ENCODE measurements at regions not wholly inside any gene's neighbourhood (a gene's known extent, or its start where the extent isn't known, plus 50 kb on each side); places are given as distances from the start of the nearest gene placed in this dataset.

- DNase-seq, result no peak
- Histone ChIP-seq H3K36me3 (ENCODE audit: control insufficient read depth, insufficient read depth, low read length) (no peaks in the 10 kb centered on the region), H3K27ac (ENCODE audit: low read length) (no peak overlapping the region), H3K4me1 (ENCODE audit: control insufficient read depth, insufficient read depth, low read length) (peaks cover 7% of the 10 kb centered on the region), H3K9me3 (ENCODE audit: control insufficient read depth, low read depth, low read length) (no peaks in the 10 kb centered on the region), H3K4me3 (ENCODE audit: low read length) (no peak overlapping the region), H3K27me3 (ENCODE audit: control insufficient read depth, insufficient read depth, low read length) (no peaks in the 10 kb centered on the region)
- WGBS (ENCODE audit: insufficient coverage, low lambda C conversion rate), result no CpG with 5 or more reads among the region's 6 CpGs
Measured at GRCh38 chr18:33841221-33841967, 263.4 kb downstream of the ASXL3 start.

DNA sequence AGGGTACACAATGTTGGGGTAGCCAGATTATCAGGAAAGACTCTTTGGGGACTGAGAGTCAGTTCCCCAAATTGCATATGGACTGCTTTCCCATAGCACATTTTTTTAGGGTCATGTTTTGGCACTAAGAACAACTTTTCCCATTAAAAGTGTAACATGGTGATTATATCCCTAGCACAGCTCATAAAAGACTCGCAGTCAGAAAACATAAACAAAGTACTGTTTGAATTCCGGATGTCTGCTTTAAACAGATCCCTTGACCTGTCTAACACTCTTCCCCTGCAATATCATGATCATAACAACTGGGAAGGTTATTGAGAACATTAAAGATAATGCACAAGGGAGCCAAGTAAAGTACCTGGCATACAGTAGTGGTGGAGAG is 262.2 kb downstream of the ASXL3 start:
- no peak for DNase-seq
- Histone ChIP-seq H3K9me3 (ENCODE audit: control insufficient read depth, low read depth, low read length) (no peaks in the 10 kb centered on the region), H3K4me3 (ENCODE audit: low read length) (no peak overlapping the region), H3K4me1 (ENCODE audit: control insufficient read depth, insufficient read depth, low read length) (peaks cover 7% of the 10 kb centered on the region), H3K36me3 (ENCODE audit: control insufficient read depth, insufficient read depth, low read length) (no peaks in the 10 kb centered on the region), H3K27ac (ENCODE audit: low read length) (no peak overlapping the region), H3K27me3 (ENCODE audit: control insufficient read depth, insufficient read depth, low read length) (no peaks in the 10 kb centered on the region)
- 60% methylated on average over 1 of the region's 2 CpGs for WGBS (ENCODE audit: insufficient coverage, low lambda C conversion rate)

DNA sequence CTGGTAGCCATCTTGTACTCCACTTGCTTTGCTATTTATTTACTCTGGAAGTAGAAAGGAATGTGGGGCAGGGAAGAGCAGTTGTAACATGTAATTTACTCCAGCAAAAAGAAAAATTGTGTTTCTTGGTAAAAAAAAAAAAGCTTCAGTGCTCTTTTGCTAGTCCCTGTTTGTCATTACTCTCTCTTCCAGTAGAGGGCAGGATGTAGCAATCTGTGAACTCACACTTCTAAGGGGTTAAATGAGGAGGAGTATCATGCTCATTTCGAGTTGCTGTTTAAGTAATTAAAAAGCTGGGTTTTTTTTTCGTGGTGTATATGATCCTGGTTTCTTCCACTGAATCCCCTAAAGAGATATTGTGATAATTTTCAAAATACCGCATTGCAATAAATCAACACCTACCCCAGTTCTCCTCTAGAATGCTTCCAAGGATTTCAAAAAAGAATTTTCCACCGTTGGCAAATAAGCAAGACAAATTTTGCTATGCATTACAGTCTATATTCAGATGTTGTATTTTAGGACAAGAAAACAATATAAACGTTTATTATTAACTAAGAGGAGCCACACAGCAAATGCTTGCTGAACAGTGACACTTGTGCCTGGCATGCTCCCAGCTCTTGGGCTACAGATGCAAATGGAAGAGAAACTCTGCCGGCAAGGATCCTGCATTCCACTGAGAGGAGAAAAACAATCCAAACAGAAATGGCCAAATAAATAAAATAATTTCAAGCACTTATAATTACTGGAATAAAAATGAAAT is 261.6 kb downstream of the ASXL3 start:
- 0% methylated on average over 1 of the region's 6 CpGs for WGBS (ENCODE audit: insufficient coverage, low lambda C conversion rate)
- Histone ChIP-seq H3K4me1 (ENCODE audit: control insufficient read depth, insufficient read depth, low read length) (peaks cover 7% of the 10 kb centered on the region), H3K27me3 (ENCODE audit: control insufficient read depth, insufficient read depth, low read length) (no peaks in the 10 kb centered on the region), H3K36me3 (ENCODE audit: control insufficient read depth, insufficient read depth, low read length) (no peaks in the 10 kb centered on the region), H3K27ac (ENCODE audit: low read length) (peak overlapping the region; percentile 6), H3K4me3 (ENCODE audit: low read length) (peak overlapping the region; percentile 14), H3K9me3 (ENCODE audit: control insufficient read depth, low read depth, low read length) (no peaks in the 10 kb centered on the region)
- DNase-seq, result peak; percentile 50 to 78

- H3K36me3 ChIP-seq (ENCODE audit: control insufficient read depth, insufficient read depth, low read length), result no peaks in the 10 kb centered on the region
- DNase-seq, result no peak
- no peaks in the 10 kb centered on the region for H3K9me3 ChIP-seq (ENCODE audit: control insufficient read depth, low read depth, low read length)
- H3K4me3 ChIP-seq (ENCODE audit: low read length), result no peak overlapping the region
- no CpG with 5 or more reads among the region's 1 CpG for WGBS (ENCODE audit: insufficient coverage, low lambda C conversion rate)
- H3K27ac ChIP-seq (ENCODE audit: low read length), result no peak overlapping the region
- H3K27me3 ChIP-seq (ENCODE audit: control insufficient read depth, insufficient read depth, low read length), result no peaks in the 10 kb centered on the region
- H3K4me1 ChIP-seq (ENCODE audit: control insufficient read depth, insufficient read depth, low read length), result peaks cover 7% of the 10 kb centered on the region
Measured at GRCh38 chr18:33838054-33838453, 260.0 kb downstream of the ASXL3 start.

DNA sequence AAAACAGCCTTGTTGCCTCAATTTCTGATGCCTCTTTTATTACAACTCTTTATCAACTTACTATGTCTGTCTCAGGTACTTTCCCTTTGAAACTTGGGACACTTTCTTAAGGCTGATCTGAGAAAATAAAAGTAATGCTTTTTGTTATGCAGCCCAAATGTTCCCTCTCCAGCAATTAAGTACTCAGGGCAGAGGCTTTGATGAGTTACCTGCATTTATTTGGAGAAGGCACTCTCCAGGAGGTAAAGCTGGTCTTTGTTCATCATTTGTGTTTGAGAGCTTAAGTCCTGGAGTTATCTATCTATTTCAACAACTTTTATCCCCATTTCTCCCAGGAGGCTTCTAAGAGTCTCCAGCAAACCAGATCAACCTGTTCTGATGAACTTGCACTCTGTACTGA is 259.2 kb downstream of the ASXL3 start:
- peaks cover 7% of the 10 kb centered on the region for H3K4me1 ChIP-seq (ENCODE audit: control insufficient read depth, insufficient read depth, low read length)
- no peaks in the 10 kb centered on the region for H3K36me3 ChIP-seq (ENCODE audit: control insufficient read depth, insufficient read depth, low read length)
- DNase-seq, result peak in 1 of 2 donors; percentile 19
- no peak overlapping the region for H3K27ac ChIP-seq (ENCODE audit: low read length)
- H3K4me3 ChIP-seq (ENCODE audit: low read length), result no peak overlapping the region
- peaks cover under 1% of the 10 kb centered on the region for H3K9me3 ChIP-seq (ENCODE audit: control insufficient read depth, low read depth, low read length)
- no peaks in the 10 kb centered on the region for H3K27me3 ChIP-seq (ENCODE audit: control insufficient read depth, insufficient read depth, low read length)

DNA sequence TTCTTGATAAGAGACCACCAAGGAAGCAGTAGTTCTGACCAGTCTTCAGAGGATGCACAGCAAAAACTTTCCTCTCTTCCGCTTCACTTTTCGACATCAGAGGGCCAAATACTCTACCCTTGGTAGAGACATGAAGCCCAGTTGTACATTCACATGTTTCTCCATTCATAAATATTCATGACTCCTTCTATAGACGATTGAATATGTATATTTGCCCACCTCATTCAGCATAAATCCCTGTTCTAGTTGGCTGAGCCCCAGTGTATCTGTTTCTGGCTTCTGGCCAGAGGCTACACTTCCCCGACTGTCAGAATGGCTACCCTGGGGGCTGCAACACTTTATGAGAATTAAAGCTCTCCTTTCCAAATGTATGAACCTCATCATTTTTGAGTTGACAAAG is 258.5 kb downstream of the ASXL3 start:
- no CpG with 5 or more reads among the region's 4 CpGs for WGBS (ENCODE audit: insufficient coverage, low lambda C conversion rate)
- peaks cover 7% of the 10 kb centered on the region for H3K9me3 ChIP-seq (ENCODE audit: control insufficient read depth, low read depth, low read length)
- H3K27ac ChIP-seq (ENCODE audit: low read length), result no peak overlapping the region
- H3K27me3 ChIP-seq (ENCODE audit: control insufficient read depth, insufficient read depth, low read length), result no peaks in the 10 kb centered on the region
- no peak for DNase-seq
- no peak overlapping the region for H3K4me3 ChIP-seq (ENCODE audit: low read length)
- peaks cover 7% of the 10 kb centered on the region for H3K4me1 ChIP-seq (ENCODE audit: control insufficient read depth, insufficient read depth, low read length)
- no peaks in the 10 kb centered on the region for H3K36me3 ChIP-seq (ENCODE audit: control insufficient read depth, insufficient read depth, low read length)

DNA sequence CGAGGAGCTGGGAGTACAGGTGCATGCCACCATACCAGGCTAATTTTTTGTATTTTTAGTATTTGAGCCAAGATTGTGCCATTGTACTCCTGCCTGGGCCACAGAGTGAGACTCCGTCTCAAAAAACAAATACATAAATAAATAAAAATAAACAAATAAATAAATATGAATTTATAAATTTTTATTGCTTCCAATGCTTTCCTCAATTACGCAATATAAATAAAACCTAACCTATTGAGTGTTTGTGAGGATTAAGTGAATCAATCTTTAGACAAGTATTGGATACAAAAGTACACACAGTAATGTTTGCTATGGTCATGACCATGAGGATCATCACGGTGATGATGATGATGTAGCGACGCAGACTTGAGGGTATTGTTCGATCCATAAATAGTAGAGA is 257.4 kb downstream of the ASXL3 start:
- 85% methylated on average over 5 of the region's 7 CpGs for WGBS (ENCODE audit: insufficient coverage, low lambda C conversion rate)
- Histone ChIP-seq H3K27ac (ENCODE audit: low read length) (no peak overlapping the region), H3K9me3 (ENCODE audit: control insufficient read depth, low read depth, low read length) (peaks cover 9% of the 10 kb centered on the region), H3K27me3 (ENCODE audit: control insufficient read depth, insufficient read depth, low read length) (no peaks in the 10 kb centered on the region), H3K4me3 (ENCODE audit: low read length) (no peak overlapping the region), H3K36me3 (ENCODE audit: control insufficient read depth, insufficient read depth, low read length) (no peaks in the 10 kb centered on the region), H3K4me1 (ENCODE audit: control insufficient read depth, insufficient read depth, low read length) (peaks cover 7% of the 10 kb centered on the region)
- no peak for DNase-seq

DNA sequence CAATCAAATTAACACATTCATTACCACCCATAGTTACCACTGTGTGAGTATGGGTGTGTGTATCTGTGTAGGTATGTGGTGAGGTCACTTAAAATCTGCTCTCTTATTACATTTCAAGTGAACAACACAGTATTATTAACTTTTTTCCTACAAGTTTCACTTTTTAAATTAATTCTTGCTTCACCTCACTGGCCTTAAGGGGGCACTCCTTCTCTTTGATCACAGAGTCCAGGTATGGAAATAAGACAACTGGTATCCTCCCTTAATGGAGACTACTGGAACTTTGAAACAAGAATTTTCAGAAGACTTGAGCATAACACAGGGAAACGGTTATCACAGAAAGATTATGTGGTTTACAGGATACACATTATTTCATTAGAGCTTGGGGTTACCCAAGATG is 255.8 kb downstream of the ASXL3 start:
- Histone ChIP-seq H3K27me3 (ENCODE audit: control insufficient read depth, insufficient read depth, low read length) (no peaks in the 10 kb centered on the region), H3K36me3 (ENCODE audit: control insufficient read depth, insufficient read depth, low read length) (no peaks in the 10 kb centered on the region), H3K4me1 (ENCODE audit: control insufficient read depth, insufficient read depth, low read length) (peaks cover 2% of the 10 kb centered on the region), H3K4me3 (ENCODE audit: low read length) (no peak overlapping the region), H3K27ac (ENCODE audit: low read length) (no peak overlapping the region), H3K9me3 (ENCODE audit: control insufficient read depth, low read depth, low read length) (peaks cover 9% of the 10 kb centered on the region)
- no CpG with 5 or more reads among the region's 1 CpG for WGBS (ENCODE audit: insufficient coverage, low lambda C conversion rate)
- peak in 1 of 2 donors; percentile 5 for DNase-seq

GRCh38 chr18:33831424-33831823 is 253.4 kb downstream of the ASXL3 start:
- 44% methylated on average over 1 of the region's 1 CpG for WGBS (ENCODE audit: insufficient coverage, low lambda C conversion rate)
- H3K4me1 ChIP-seq (ENCODE audit: control insufficient read depth, insufficient read depth, low read length), result peaks cover 3% of the 10 kb centered on the region
- no peaks in the 10 kb centered on the region for H3K27me3 ChIP-seq (ENCODE audit: control insufficient read depth, insufficient read depth, low read length)
- no peak for DNase-seq
- no peaks in the 10 kb centered on the region for H3K36me3 ChIP-seq (ENCODE audit: control insufficient read depth, insufficient read depth, low read length)
- H3K9me3 ChIP-seq (ENCODE audit: control insufficient read depth, low read depth, low read length), result peaks cover 9% of the 10 kb centered on the region
- no peak overlapping the region for H3K27ac ChIP-seq (ENCODE audit: low read length)
- no peak overlapping the region for H3K4me3 ChIP-seq (ENCODE audit: low read length)

- Histone ChIP-seq H3K36me3 (ENCODE audit: control insufficient read depth, insufficient read depth, low read length) (no peaks in the 10 kb centered on the region), H3K4me1 (ENCODE audit: control insufficient read depth, insufficient read depth, low read length) (peaks cover 3% of the 10 kb centered on the region), H3K27ac (ENCODE audit: low read length) (no peak overlapping the region), H3K27me3 (ENCODE audit: control insufficient read depth, insufficient read depth, low read length) (no peaks in the 10 kb centered on the region), H3K9me3 (ENCODE audit: control insufficient read depth, low read depth, low read length) (peaks cover 9% of the 10 kb centered on the region), H3K4me3 (ENCODE audit: low read length) (no peak overlapping the region)
- peak in 1 of 2 donors; percentile 63 for DNase-seq
- 40% methylated on average over 1 of the region's 1 CpG for WGBS (ENCODE audit: insufficient coverage, low lambda C conversion rate)
Measured at GRCh38 chr18:33830213-33830612, 252.2 kb downstream of the ASXL3 start.

All from large intestine (tissue), 3 donors.